GM21447 (cell line): ENCODE measurements at regions not wholly inside any gene's neighbourhood (a gene's known extent, or its start where the extent isn't known, plus 50 kb on each side); places are given as distances from the start of the nearest gene placed in this dataset.

Source experiments
- ATAC-seq: cut with Tn5 transposase; IDR thresholded peaks from one replicate; pipeline ENCODE4 v1.9.1; 2021; ENCODE audit not compliant: unreplicated experiment

DNA sequence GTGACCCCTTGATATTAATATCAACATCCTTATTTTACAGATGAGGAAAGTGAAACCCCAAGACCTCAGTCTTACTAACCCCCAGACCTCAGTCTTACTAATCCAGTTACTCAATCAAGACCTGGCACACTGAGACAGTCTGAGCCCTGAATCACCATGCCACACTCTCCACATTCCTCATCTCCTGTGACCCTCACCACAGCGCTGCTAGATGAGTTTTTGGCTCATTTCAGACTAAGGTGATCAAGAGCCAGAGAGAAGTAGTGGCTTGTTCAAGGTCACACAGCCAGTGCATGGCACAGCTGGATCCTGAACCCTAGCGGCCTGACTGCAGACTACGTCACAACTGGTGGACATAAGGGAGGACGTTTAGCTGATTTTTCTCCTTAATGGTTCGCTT is 579.2 kb downstream of the BCL11B start:
- ATAC-seq: no peak

DNA sequence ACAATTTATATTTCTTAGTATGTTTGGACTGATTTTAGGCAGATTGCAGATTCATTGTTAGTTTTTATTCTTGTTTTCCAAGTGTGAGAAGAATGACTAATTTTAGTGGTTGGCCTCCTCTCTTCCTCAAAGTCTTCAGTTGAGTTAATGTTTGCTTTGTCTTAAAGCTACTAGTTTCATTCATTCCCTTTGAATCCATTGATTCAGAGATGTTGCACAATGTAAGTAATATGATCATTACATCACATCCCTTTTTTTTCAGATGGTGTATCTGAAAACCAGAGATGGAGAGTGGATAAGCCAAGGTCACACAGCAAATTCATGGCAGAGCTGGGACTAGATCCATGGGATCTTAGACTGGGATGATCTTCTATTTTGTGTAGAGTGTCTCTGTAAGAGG is 577.5 kb downstream of the BCL11B start:
- no peak for ATAC-seq

DNA sequence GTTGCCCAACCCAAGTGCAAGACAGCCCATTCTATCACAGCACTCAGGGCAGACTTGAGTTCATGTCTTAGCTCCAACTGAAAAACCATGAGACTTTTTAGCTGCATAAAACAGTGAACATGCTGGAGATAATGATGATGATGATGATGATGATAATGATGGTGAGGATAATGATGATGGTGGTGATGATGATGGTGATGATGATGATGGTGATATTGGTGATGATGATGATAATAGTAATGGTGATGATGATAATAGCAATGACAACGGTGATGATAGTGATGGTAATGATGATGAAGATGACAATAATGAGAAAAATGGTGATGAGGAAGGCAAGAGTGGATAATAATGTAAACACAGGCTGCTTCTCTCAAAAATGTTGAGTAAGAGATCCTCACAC is 576.2 kb downstream of the BCL11B start:
- ATAC-seq: no peak

DNA sequence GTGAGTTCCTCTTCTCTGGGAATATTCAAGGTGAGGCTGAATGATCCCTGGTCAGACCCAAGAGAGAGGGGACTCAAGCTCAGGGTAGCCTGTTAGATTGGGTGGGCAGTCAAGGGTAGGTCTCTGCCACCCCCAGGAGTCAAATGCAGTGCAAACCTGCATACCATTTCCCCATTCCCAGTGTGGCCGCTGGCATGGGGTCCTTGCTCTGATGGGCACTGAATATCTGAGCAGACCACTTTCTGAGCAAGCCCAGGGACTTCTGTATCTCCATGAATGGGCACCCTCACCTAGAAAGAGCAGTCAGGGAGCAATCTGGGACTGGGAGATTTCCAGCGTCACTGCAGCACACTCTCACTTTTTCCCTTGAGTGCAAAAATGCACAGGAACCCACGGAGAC is 573.7 kb downstream of the BCL11B start:
- ATAC-seq: no peak

DNA sequence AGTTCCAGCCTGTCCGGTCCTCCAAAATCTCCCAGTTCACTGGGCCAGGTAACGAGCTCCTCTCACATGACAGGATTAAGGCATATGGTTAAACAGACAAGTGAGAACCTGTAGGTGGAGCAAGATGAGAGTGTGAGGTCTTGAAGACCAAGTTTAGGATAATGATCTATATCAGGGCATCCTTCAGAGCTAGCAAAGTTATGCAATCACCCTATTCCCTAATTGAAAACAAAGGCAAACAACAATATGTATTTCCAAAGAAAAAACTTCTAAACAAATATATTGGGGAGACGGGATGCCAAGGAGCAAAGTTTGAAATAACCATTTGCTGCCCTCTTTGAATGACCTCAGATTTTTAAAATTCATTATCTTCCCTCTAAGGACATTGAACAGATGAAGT is 571.2 kb downstream of the BCL11B start:
- ATAC-seq: no peak

DNA sequence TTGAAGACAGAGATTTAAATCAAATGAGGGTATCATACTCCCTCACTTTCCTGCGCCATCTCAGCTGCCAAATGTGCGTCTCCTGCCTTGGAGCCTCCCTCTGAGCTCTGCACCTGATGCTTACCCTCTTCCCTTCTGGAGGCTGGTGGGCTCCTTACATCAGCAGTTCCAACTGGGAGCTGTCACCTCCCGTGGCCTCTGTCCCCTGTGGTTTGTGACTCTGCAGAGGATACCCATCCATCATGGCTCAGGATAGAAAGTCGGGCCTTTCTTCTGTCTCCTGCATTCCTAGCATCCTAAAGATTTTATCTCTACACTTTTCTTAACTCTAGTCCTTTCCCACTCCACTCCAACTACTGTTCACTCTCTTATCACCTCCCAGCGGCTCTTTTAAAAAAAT is 570.6 kb downstream of the BCL11B start:
- ATAC-seq: no peak

DNA sequence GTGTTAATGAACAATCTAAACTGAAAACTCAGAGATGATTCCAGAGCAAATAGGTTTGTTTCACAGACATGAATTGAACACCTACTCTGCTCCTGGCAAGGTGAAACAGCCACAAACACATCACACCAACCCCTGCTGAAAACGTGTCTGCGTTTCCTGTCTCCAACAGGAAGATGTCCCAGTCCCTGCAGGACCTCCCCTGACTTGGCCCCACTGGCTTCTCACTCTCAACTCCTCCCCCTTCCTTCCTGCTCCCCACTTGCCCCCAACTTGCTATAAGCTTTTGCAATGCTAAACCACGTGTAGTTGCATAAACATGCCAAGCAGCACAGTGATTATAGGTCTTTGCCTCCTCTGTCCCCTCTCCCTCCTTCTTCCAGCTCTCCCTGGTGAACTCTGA is 567.6 kb downstream of the BCL11B start:
- ATAC-seq: no peak

DNA sequence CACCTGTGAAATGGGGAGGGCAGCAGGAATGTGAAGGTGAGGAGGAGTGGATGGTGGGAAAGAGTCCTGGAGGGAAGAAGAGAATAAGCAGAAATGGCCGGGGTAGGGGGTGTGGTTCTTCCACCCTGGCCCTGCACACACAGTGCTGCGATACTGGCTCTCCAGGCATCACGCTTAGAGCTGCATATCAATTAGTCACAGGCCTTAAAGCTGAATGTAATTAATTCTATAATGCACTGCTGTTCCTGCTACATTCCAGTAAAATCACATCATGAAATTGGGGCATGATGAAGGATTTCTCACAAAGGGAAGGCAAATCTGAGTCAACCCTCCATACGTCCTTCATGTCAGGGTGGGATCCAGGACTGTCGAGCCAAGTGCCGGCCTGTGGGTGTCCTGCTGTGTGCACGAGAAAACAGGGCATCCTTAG is 566.1 kb downstream of the BCL11B start:
- ATAC-seq: no peak

DNA sequence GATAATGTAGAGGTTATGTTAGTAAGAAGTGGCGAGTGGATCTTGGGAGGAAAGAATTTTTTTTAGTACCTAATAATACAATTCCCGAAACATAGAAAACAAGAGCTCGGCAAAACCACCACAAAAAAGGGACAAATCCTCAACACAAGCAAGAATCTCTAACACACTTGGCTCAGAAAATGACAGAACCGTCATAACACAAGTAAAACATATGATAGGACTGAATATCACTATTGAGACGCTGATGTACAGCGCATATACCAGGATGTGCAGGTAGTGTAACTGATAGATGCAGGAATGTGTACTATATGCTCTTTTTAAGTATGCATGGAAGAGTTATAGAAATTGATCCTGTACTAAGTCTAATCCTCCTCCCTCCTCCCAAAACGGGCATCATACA is 564.5 kb downstream of the BCL11B start:
- ATAC-seq: no peak

DNA sequence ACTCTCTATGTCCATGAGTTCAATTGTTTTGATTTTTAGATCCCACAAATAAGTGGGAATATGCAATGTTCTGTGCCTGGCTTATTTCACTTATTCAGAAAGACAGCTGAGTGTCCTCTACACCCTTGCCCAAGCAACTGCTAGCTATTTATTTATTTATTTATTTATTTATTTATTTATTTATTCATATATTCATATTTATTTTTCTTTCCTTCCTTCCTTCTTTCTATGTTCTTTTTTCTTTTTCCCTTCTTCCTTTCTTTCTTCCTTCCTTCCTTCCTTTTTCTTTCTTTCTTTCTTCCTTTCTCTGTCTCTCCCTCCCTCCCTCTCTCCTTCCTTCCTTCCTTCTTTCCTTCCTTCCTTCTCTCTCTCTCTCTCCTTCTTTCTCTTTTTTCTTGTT is 563.4 kb downstream of the BCL11B start:
- ATAC-seq: no peak

DNA sequence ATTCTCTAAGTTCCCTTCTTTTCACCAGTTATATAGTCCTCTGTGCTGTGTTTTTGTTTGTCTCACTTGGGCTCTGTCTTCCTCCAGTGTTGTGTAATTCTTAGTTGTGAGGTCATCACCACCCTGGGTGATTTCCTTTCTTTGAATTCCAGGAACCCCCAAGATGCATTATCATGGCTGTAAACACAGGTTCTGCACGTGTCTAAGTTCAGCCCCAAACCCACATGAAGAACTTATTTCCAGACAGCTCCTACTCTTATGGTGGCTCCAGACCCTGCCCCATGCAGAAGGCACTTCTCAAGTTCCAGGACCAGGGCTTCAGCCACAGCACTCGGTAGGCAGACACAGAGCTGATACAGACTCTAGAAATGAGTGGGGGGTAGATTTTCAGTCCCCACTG is 560.5 kb downstream of the BCL11B start:
- no peak for ATAC-seq

DNA sequence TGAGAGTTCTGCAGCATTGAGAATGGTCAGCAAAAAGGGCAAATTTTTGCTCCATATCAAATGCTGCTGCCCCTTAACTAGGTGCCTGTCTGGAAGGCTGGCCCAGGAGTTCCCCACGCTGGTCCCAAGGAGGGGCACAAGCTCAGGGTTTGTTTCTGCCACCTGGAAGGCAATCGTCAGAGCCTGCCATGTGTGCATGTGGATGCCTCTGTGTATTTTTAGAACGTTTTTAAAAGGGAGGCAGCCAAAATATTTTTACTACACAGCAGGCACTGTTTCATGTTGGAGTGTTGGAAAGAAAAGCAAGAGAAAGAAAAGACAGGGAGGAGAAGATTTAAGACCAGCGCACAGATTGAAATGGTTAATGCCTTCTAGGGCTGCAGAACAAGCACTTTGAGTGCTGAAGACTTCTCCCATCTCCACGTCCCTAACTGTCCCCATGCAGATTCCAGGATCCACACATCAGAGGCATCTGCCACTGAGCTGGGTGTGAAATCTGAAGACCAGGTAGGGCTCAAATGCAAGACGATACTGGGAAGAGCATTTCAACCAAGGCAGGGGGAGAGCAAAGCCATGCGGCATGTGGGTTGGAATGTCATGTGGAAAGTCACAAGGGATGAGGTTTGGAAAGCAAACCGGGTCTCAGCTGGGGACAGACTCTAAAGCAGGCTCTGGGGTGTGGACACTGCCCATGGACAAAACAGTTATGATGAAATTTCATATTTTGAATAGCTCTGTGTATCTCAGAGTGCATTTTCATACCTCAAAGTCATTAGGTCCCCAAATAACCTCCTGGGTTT is 557.2 kb downstream of the BCL11B start:
- no peak for ATAC-seq

DNA sequence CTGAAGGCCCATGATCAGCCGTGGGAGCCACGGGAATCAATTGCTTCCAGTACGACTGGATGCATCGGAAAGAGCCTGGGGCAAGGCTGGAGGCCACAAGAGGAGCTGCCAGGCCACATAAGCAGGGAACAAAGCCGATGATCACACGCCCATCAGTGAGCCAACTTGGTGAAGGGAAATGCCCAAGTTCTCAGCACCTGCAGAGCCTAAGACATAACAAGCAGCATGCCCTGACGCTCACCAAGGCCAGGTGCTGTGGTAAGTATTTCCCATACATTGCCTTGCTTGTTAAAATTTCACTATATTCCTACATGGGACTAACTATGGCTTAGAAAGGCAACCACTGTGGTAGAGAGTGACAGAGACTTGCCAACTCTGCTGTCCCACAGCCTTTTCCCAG is 555.9 kb downstream of the BCL11B start:
- ATAC-seq: no peak

DNA sequence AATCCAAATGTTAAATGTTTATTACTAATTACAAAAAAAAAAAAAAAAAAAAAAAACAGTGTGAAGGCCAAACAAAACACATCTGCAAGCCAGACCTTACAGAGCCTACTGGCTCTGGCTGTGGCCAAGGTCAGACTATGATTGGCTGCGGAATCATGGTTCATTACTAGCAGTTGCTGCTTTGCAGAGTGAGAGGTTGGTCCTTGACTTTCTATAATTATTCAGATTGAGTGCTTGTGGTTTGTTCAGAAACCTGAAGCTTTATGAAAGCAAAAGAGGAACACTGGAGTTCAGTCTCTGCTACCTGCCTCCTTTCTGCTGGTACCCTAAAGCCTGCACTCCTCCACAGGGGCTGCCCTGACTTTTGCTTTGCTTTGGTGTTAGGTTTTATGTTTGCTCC is 550.9 kb downstream of the BCL11B start:
- no peak for ATAC-seq

DNA sequence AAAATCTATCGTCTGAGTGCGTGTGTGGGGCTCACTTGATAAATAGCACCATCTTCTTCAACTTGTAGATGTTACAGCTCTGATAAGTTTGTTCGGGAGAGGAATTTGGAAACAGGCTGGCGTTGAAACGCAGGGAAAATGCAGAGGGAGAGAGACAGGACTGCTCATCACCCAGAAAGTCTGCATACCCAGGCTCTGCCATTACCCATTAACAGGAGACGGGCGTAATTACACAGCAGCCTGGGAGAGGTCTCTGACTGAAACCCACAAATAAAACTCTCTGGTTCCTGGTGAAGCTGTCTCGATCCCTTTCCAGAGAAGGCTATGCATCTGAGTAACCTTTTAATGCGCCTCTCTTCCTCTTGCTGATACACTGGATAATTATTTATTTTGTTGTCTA is 547.3 kb downstream of the BCL11B start:
- no peak for ATAC-seq

DNA sequence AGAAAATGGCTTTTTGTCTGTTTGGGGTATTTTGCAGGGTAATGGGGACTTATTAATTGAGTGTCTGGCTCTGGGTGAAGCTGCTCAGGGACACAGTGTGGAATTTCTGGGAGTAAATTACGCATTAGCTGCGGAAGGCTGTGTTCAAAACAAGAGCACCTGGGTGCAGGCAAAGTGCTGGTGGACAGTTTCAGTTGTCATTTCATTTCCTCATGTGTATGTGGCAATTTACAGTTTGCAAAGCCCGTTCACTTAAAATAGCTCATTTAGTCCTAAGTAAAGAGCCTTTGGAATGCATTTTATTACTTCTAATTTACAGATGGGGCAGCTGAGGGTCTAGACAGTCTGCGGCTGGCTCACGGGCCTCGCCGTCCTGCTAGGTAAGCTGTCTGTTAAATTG is 546.8 kb downstream of the BCL11B start:
- no peak for ATAC-seq

DNA sequence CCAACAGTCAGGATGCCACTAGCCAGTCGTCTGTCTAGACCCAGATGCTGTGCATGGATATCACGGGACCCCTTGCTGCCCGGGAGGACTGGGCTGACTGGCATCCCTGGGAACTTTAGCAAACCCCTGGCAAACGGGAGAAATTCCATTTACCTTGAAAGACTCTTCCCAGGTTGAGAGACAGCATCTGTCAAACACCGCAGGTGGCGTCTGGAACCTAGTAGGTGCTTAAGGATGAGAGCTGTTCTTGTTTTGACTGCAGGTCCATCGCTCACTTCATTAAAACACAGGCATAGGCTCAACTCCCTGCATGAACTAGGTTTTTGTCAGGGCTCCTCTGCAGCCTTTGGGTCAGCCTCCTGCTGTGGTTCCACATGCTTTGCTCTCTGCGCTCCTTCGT is 546.3 kb downstream of the BCL11B start:
- ATAC-seq: no peak

DNA sequence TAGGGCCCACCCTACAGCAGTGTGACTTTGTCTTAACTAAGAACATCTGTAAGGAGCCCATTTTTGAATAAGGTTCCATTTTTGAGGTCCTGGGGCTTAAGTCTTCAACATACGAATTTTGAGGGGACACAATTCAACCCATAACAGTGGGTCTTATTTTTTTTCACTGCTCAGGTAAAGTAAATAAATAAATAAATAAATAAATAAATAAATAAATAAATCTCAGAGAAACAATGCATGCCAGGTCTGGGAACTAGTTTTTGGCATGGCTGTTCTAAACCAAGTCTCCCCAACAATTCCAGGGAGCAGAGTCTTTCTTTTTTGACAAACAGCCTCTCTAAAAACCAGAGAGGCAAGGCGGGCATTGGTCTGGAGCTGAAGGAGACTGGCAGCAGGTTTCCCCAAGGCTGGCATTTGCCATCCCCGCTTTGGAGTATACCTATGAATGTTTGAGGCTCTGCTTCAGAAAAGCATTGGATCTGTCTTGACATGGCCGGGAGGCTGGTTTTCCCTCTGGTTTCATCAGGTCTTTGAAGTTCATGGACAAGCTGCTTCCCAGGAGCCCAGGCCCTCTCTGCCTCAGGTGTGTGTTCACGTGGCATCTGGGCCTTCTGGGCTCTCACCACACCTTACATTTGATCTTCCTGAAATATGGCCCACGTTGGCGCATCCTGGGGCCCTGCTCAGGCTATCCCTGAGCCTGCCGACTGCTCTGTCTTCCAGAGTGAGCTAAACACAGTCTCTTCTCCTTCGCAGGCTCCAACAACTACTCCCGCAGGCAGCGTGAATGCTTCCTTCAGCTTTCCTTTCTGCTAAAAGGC is 545.2 kb downstream of the BCL11B start:
- ATAC-seq: no peak

DNA sequence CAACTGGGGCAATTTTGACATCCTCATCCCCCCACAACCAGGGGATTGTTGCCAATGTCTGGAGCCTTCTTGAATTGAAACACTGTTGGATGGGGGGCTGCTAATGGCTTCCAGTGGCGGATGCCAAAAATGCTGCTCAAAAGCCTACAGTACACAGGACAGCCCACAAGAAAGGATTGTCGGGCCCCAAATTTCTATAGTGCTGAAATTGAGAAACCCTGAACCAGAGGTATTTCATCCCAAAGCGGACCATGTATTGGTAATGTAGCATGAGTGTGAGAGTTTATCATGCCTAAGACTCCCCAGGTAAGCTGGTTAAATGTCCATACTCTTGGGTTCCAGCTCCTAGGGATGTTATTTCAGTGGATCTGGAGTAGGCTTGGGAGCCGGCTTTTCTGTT is 544.0 kb downstream of the BCL11B start:
- no peak for ATAC-seq

DNA sequence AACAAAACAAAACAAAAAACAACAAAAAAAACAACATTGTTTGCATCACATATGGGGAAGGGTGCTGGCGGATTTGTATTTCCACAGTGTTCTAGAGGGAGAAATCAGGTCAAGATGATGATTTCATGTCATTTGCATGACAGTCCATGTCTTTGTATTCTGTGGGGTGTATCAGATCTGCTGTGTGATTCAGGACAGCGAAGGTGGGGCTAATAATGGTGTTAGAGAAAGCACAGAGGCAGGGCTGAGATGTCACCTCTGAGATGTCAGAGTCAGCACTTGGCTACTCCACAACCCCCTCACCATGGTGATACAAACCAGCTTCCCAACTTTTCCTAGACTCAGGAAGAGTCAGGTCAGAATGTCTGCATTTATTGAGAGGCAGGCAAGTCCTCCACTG is 543.2 kb downstream of the BCL11B start:
- no peak for ATAC-seq

DNA sequence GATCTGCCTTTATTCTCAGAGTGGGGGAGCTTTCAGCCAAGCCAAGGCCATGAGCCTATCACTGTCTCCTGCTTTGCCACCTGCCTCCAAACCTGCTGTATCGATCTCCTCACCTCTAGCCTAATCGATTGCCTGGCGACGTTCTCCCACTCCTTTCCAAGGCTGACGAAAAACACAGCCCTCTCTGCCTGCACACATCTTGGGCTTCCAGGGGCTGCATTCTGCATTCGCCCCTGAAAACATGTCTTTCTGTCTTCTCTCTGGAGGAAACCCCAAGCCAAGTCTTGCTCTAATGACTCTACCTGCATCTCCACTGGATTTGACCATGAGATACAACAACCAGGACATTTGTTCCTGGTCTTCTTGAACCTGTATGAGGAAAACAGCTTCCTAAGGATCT is 540.7 kb downstream of the BCL11B start:
- no peak for ATAC-seq

DNA sequence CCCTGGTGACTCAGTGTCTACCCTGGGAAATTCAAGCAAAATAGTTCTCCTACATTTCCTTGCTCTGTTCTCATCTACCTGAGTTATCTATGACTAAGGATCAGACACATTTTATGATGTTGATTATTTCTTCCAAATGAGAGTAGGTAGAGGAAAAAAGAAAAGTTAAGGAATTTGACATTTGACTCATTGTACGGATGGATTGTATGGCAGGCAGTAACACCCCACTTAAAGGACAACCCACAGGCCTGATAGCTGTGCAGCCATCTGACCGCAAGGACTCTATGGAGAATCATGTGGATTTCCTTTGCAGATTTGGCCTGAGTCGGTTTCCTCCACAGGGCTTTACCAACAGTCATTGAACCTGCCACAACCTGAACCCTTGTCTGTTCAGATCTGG is 540.3 kb downstream of the BCL11B start:
- no peak for ATAC-seq

DNA sequence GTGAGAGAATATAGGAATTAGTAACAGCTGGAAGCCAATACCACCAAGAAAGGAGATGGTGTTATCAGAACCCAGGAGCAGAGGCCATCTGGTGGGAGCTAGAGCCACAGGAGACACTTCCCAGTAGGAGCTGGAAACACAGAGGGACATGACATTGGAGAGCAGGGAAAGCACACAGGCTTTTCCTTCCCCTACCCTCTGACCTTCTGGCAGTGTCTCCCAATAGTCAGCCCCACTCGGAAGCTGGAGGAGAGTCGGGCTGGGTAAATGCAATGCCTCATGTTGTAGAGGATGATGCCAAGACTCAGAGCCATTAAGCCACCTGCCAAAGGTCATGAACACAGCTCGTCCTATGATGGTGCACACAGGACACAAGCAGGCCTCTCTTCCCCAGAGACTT is 538.5 kb downstream of the BCL11B start:
- ATAC-seq: no peak
